PC-3 (cell line): ENCODE measurements at regions not wholly inside any gene's neighbourhood (a gene's known extent, or its start where the extent isn't known, plus 50 kb on each side); places are given as distances from the start of the nearest gene placed in this dataset.

ENCODE experiments used
- CTCF ChIP-seq: fragments of 300-600 bp; sonication (generic); conservative IDR thresholded peaks from 2 replicates; pipeline ENCODE4 v1.5.1; 2017; ENCODE audit warnings: antibody characterized with exemption, low read depth, mild to moderate bottlenecking, low read length
- EZH2 ChIP-seq: fragments of 300-600 bp; sonication (generic); IDR thresholded peaks from one replicate; pipeline ENCODE4 v1.6.1; 2017; ENCODE audit warnings: antibody characterized with exemption, mild to moderate bottlenecking, low read length; ENCODE audit not compliant: unreplicated experiment
- EZH2phosphoT487 ChIP-seq: fragments of 300-600 bp; sonication (generic); IDR thresholded peaks from 2 replicates; pipeline ENCODE4 v1.6.1; 2018; ENCODE audit warnings: mild to moderate bottlenecking, antibody characterized with exemption, low read length, borderline replicate concordance

GRCh38 chr20:26276554-26277210 is 580.0 kb upstream of the ZNF337 start:
- TF ChIP-seq CTCF (no peak), EZH2 (no peak), EZH2phosphoT487 (no peak)
